SW480 (cell line): ENCODE measurements at regions not wholly inside any gene's neighbourhood (a gene's known extent, or its start where the extent isn't known, plus 50 kb on each side); places are given as distances from the start of the nearest gene placed in this dataset.
"Not testable (repeated sequence)": the region's sequence is repeated elsewhere in the genome, so short reads cannot be mapped to it uniquely, and the experiment has no call there.

Experiments used
- DNase-seq: peaks from one replicate; pipeline ENCODE4 v3.0.0-alpha.2; 2016; ENCODE audit warnings: low spot score

GRCh38 chr3:103787879-103788278 is 1353.1 kb downstream of the ZPLD1 start:
- no peak for DNase-seq

GRCh38 chr3:103791786-103792515 is 1357.1 kb downstream of the ZPLD1 start:
- no peak for DNase-seq

- no peak for DNase-seq
These were observed 1359.8 kb downstream of the ZPLD1 start for GRCh38 chr3:103794656-103795055.

- DNase-seq, result no peak
These were observed 1361.3 kb downstream of the ZPLD1 start for GRCh38 chr3:103796068-103796467.

GRCh38 chr3:103803787-103804186 is 1369.0 kb downstream of the ZPLD1 start:
- DNase-seq, result no peak

- DNase-seq, result no peak
These were observed 1375.4 kb downstream of the ZPLD1 start for GRCh38 chr3:103810167-103810566.

GRCh38 chr3:103813955-103814354 is 1379.1 kb downstream of the ZPLD1 start:
- no peak for DNase-seq

- no peak for DNase-seq
These were observed 1383.6 kb downstream of the ZPLD1 start for GRCh38 chr3:103818398-103818797.

GRCh38 chr3:103818800-103819199 is 1384.0 kb downstream of the ZPLD1 start:
- no peak for DNase-seq

GRCh38 chr3:103825586-103825985 is 1390.8 kb downstream of the ZPLD1 start:
- DNase-seq, result no peak

- DNase-seq, result no peak
These were observed 1395.0 kb downstream of the ZPLD1 start for GRCh38 chr3:103829723-103830326.

GRCh38 chr3:103847081-103848062 is 1412.6 kb downstream of the ZPLD1 start:
- no peak for DNase-seq

- DNase-seq, result no peak
These were observed 1417.0 kb downstream of the ZPLD1 start for GRCh38 chr3:103851793-103852192.

- no peak for DNase-seq
These were observed 1427.6 kb downstream of the ZPLD1 start for GRCh38 chr3:103862415-103862814.

GRCh38 chr3:103863381-103863780 is 1428.6 kb downstream of the ZPLD1 start:
- DNase-seq, result no peak

GRCh38 chr3:103866113-103866512 is 1431.3 kb downstream of the ZPLD1 start:
- DNase-seq, result no peak

GRCh38 chr3:103873021-103873420 is 1438.2 kb downstream of the ZPLD1 start:
- no peak for DNase-seq

GRCh38 chr3:103873897-103874545 is 1439.2 kb downstream of the ZPLD1 start:
- no peak for DNase-seq

GRCh38 chr3:103881809-103882208 is 1447.0 kb downstream of the ZPLD1 start:
- DNase-seq, result not testable (repeated sequence)

- no peak for DNase-seq
These were observed 1454.9 kb downstream of the ZPLD1 start for GRCh38 chr3:103889675-103890074.

GRCh38 chr3:103894162-103894822 is 1459.5 kb downstream of the ZPLD1 start:
- no peak for DNase-seq

- no peak for DNase-seq
These were observed 1464.5 kb downstream of the ZPLD1 start for GRCh38 chr3:103899328-103899727.
